Karpas-422 (cell line): ENCODE measurements at regions not wholly inside any gene's neighbourhood (a gene's known extent, or its start where the extent isn't known, plus 50 kb on each side); places are given as distances from the start of the nearest gene placed in this dataset.

Experiments used
- DNase-seq: peaks from one replicate; pipeline ENCODE4 v3.0.0-alpha.2; 2015
- H2AFZ ChIP-seq: fragments of 200-600 bp; sonication (generic); 2 replicates; pipeline ENCODE4 v1.6.1; 2014; ENCODE audit warnings: antibody characterized with exemption, low read length, mixed read lengths
- H3K27ac ChIP-seq: fragments of 200-600 bp; sonication (generic); 2 replicates; pipeline ENCODE4 v1.5.1; 2014; ENCODE audit warnings: mild to moderate bottlenecking, low read length, moderate library complexity
- H3K27me3 ChIP-seq: fragments of 200-600 bp; sonication (generic); 2 replicates; pipeline ENCODE4 v1.6.1; 2014; ENCODE audit warnings: low read length, mixed read lengths
- H3K36me3 ChIP-seq: fragments of 200-600 bp; sonication (generic); 2 replicates; pipeline ENCODE4 v1.6.1; 2014; ENCODE audit warnings: low read length, mixed read lengths; ENCODE audit not compliant: insufficient read depth
- H3K4me1 ChIP-seq: fragments of 200-600 bp; sonication (generic); 2 replicates; pipeline ENCODE4 v1.6.1; 2014; ENCODE audit warnings: mild to moderate bottlenecking, low read length, mixed read lengths
- H3K4me2 ChIP-seq: fragments of 200-600 bp; sonication (generic); 2 replicates; pipeline ENCODE4 v1.6.1; 2014; ENCODE audit warnings: low read length, low read depth, mild to moderate bottlenecking; ENCODE audit not compliant: poor library complexity, severe bottlenecking
- H3K4me3 ChIP-seq: fragments of 200-600 bp; sonication (generic); 2 replicates; pipeline ENCODE4 v1.5.1; 2014; ENCODE audit warnings: mild to moderate bottlenecking, antibody characterized with exemption, low read length, mixed read lengths
- H3K79me2 ChIP-seq: fragments of 200-600 bp; sonication (generic); 2 replicates; pipeline ENCODE4 v1.6.1; 2014; ENCODE audit warnings: mild to moderate bottlenecking, low read length, mixed read lengths
- H3K9ac ChIP-seq: fragments of 200-600 bp; sonication (generic); 2 replicates; pipeline ENCODE4 v1.6.0; 2014; ENCODE audit warnings: low read length
- H3K9me2 ChIP-seq: fragments of 200-600 bp; sonication (generic), shearing (Covaris generic); replicated peaks from 2 replicates; pipeline ENCODE4 v1.6.0; 2014; ENCODE audit warnings: mild to moderate bottlenecking, low read length, moderate library complexity; ENCODE audit not compliant: insufficient read depth
- H3K9me3 ChIP-seq: fragments of 300-700, 200-600 bp; sonication (generic); 2 replicates; pipeline ENCODE4 v1.6.1; 2014; ENCODE audit warnings: low read length, mixed read lengths
- H4K20me1 ChIP-seq: fragments of 200-600 bp; sonication (generic); 2 replicates; pipeline ENCODE4 v1.6.1; 2014; ENCODE audit warnings: mild to moderate bottlenecking, antibody characterized with exemption, low read length, low read depth; ENCODE audit not compliant: insufficient read depth

GRCh38 chr4:117637347-117637746 is 396.9 kb upstream of the NDST3 start:
- Histone ChIP-seq H4K20me1 (no peaks in the 10 kb centered on the region), H3K79me2 (no peaks in the 10 kb centered on the region), H3K9me2 (no peaks in the 10 kb centered on the region), H3K9me3 (peaks cover 20% of the 10 kb centered on the region), H3K4me2 (no peak overlapping the region), H2AFZ (no peak overlapping the region), H3K4me1 (no peaks in the 10 kb centered on the region), H3K9ac (no peak overlapping the region), H3K27me3 (no peaks in the 10 kb centered on the region), H3K4me3 (no peak overlapping the region), H3K36me3 (no peaks in the 10 kb centered on the region), H3K27ac (no peak overlapping the region)
- no peak for DNase-seq

GRCh38 chr4:117640836-117641235 is 393.4 kb upstream of the NDST3 start:
- no peak overlapping the region for H2AFZ ChIP-seq
- no peaks in the 10 kb centered on the region for H3K27me3 ChIP-seq
- no peak overlapping the region for H3K27ac ChIP-seq
- peaks cover 21% of the 10 kb centered on the region for H3K9me3 ChIP-seq
- H3K4me3 ChIP-seq, result no peak overlapping the region
- no peaks in the 10 kb centered on the region for H3K36me3 ChIP-seq
- H3K9me2 ChIP-seq, result no peaks in the 10 kb centered on the region
- no peaks in the 10 kb centered on the region for H4K20me1 ChIP-seq
- H3K4me2 ChIP-seq, result no peak overlapping the region
- H3K4me1 ChIP-seq, result no peaks in the 10 kb centered on the region
- H3K79me2 ChIP-seq, result no peaks in the 10 kb centered on the region
- no peak overlapping the region for H3K9ac ChIP-seq
- no peak for DNase-seq

GRCh38 chr4:117641519-117641918 is 392.8 kb upstream of the NDST3 start:
- no peak overlapping the region for H3K4me2 ChIP-seq
- no peak for DNase-seq
- no peak overlapping the region for H3K9ac ChIP-seq
- peaks cover 17% of the 10 kb centered on the region for H3K9me3 ChIP-seq
- no peak overlapping the region for H3K4me3 ChIP-seq
- H3K9me2 ChIP-seq, result no peaks in the 10 kb centered on the region
- H3K4me1 ChIP-seq, result no peaks in the 10 kb centered on the region
- H3K36me3 ChIP-seq, result no peaks in the 10 kb centered on the region
- no peaks in the 10 kb centered on the region for H4K20me1 ChIP-seq
- no peaks in the 10 kb centered on the region for H3K27me3 ChIP-seq
- no peak overlapping the region for H2AFZ ChIP-seq
- H3K27ac ChIP-seq, result no peak overlapping the region
- H3K79me2 ChIP-seq, result no peaks in the 10 kb centered on the region

GRCh38 chr4:117654079-117654478 is 380.2 kb upstream of the NDST3 start:
- H3K9me2 ChIP-seq, result no peaks in the 10 kb centered on the region
- H3K79me2 ChIP-seq, result no peaks in the 10 kb centered on the region
- DNase-seq, result no peak
- H3K4me1 ChIP-seq, result no peaks in the 10 kb centered on the region
- peaks cover 17% of the 10 kb centered on the region for H3K9me3 ChIP-seq
- no peak overlapping the region for H3K4me3 ChIP-seq
- no peaks in the 10 kb centered on the region for H4K20me1 ChIP-seq
- H3K36me3 ChIP-seq, result no peaks in the 10 kb centered on the region
- H2AFZ ChIP-seq, result no peak overlapping the region
- H3K9ac ChIP-seq, result no peak overlapping the region
- no peaks in the 10 kb centered on the region for H3K27me3 ChIP-seq
- H3K4me2 ChIP-seq, result no peak overlapping the region
- no peak overlapping the region for H3K27ac ChIP-seq

GRCh38 chr4:117660668-117661067 is 373.6 kb upstream of the NDST3 start:
- no peak overlapping the region for H3K4me2 ChIP-seq
- no peak overlapping the region for H3K4me3 ChIP-seq
- no peaks in the 10 kb centered on the region for H3K79me2 ChIP-seq
- H3K27ac ChIP-seq, result no peak overlapping the region
- no peaks in the 10 kb centered on the region for H3K36me3 ChIP-seq
- no peaks in the 10 kb centered on the region for H3K27me3 ChIP-seq
- no peaks in the 10 kb centered on the region for H3K4me1 ChIP-seq
- no peak for DNase-seq
- H3K9me2 ChIP-seq, result no peaks in the 10 kb centered on the region
- no peak overlapping the region for H2AFZ ChIP-seq
- H4K20me1 ChIP-seq, result no peaks in the 10 kb centered on the region
- no peak overlapping the region for H3K9ac ChIP-seq
- H3K9me3 ChIP-seq, result peaks cover 6% of the 10 kb centered on the region; the same call in 1 of the 2 replicates

- DNase-seq, result no peak
- Histone ChIP-seq H3K9ac (no peak overlapping the region), H3K27me3 (no peaks in the 10 kb centered on the region), H2AFZ (no peak overlapping the region), H4K20me1 (no peaks in the 10 kb centered on the region), H3K9me3 (peaks cover 6% of the 10 kb centered on the region; the same call in 1 of the 2 replicates), H3K36me3 (no peaks in the 10 kb centered on the region), H3K4me2 (no peak overlapping the region), H3K9me2 (no peaks in the 10 kb centered on the region), H3K27ac (no peak overlapping the region), H3K79me2 (no peaks in the 10 kb centered on the region), H3K4me3 (no peak overlapping the region), H3K4me1 (no peaks in the 10 kb centered on the region)
These were observed 372.9 kb upstream of the NDST3 start for GRCh38 chr4:117661091-117662072.

- Histone ChIP-seq H3K27me3 (no peaks in the 10 kb centered on the region), H3K36me3 (no peaks in the 10 kb centered on the region), H3K27ac (no peak overlapping the region), H3K79me2 (no peaks in the 10 kb centered on the region), H3K9me3 (peaks cover 6% of the 10 kb centered on the region; the same call in 1 of the 2 replicates), H2AFZ (no peak overlapping the region), H3K4me1 (no peaks in the 10 kb centered on the region), H3K9ac (no peak overlapping the region), H3K9me2 (no peaks in the 10 kb centered on the region), H3K4me2 (no peak overlapping the region), H3K4me3 (no peak overlapping the region), H4K20me1 (no peaks in the 10 kb centered on the region)
- DNase-seq, result no peak
These were observed 369.4 kb upstream of the NDST3 start for GRCh38 chr4:117664706-117665444.

- H3K4me1 ChIP-seq, result no peaks in the 10 kb centered on the region
- peaks cover 8% of the 10 kb centered on the region; the same call in 1 of the 2 replicates for H3K9me3 ChIP-seq
- no peak overlapping the region for H3K4me3 ChIP-seq
- H3K4me2 ChIP-seq, result no peak overlapping the region
- no peaks in the 10 kb centered on the region for H3K79me2 ChIP-seq
- no peaks in the 10 kb centered on the region for H3K27me3 ChIP-seq
- no peak overlapping the region for H2AFZ ChIP-seq
- no peak for DNase-seq
- no peaks in the 10 kb centered on the region for H4K20me1 ChIP-seq
- no peaks in the 10 kb centered on the region for H3K36me3 ChIP-seq
- H3K27ac ChIP-seq, result no peak overlapping the region
- no peaks in the 10 kb centered on the region; the same call in 1 of the 2 replicates for H3K9me2 ChIP-seq
- H3K9ac ChIP-seq, result no peak overlapping the region
These were observed 358.1 kb upstream of the NDST3 start for GRCh38 chr4:117676153-117676552.
